ENCODE measurements at regions not wholly inside any gene's neighbourhood (a gene's known extent, or its start where the extent isn't known, plus 50 kb on each side); places are given as distances from the start of the nearest gene placed in this dataset.

- TF ChIP-seq CTCF (IDR thresholded peaks at IDR 0.05) (no peak), POLR2AphosphoS5 (IDR thresholded peaks at IDR 0.05) (no peak), POLR2A (IDR thresholded peaks at IDR 0.05) (no peak), EP300 (IDR thresholded peaks at IDR 0.05) (no peak)
Measured at GRCh38 chr4:66959207-66959606, 586.1 kb downstream of the CENPC start.
